H1 (cell line): ENCODE measurements at regions not wholly inside any gene's neighbourhood (a gene's known extent, or its start where the extent isn't known, plus 50 kb on each side); places are given as distances from the start of the nearest gene placed in this dataset.

Source experiments
- CHD2 ChIP-seq: IDR thresholded peaks from 2 replicates; pipeline ENCODE4 v1.6.1; 2012; ENCODE audit warnings: low read length, improper control_type of control experiment
- EZH2 ChIP-seq: fragments of 200-600 bp; sonication (generic); IDR thresholded peaks from 2 replicates; pipeline ENCODE4 v1.7.1; 2012; ENCODE audit warnings: low read depth, mild to moderate bottlenecking, moderate library complexity, low read length, inconsistent platforms; ENCODE audit not compliant: severe bottlenecking
- GABPA ChIP-seq: IDR thresholded peaks from 2 replicates; pipeline ENCODE4 v1.6.1; 2011; ENCODE audit warnings: mild to moderate bottlenecking, low read length, moderate library complexity, borderline replicate concordance; ENCODE audit not compliant: insufficient read depth
- KDM1A ChIP-seq: fragments of 200-600, 300-600 bp; sonication (generic); IDR thresholded peaks from 2 replicates; pipeline ENCODE4 v1.7.1; 2016; ENCODE audit warnings: mild to moderate bottlenecking, low read length, borderline replicate concordance
- MAX ChIP-seq: IDR thresholded peaks from 2 replicates; pipeline ENCODE4 v1.6.1; 2012; ENCODE audit warnings: inconsistent platforms
- POLR2A ChIP-seq, 2 experiments: IDR thresholded peaks; 1 replicate in 1 of 2; 2 replicates in 1 of 2; pipeline ENCODE4 v1.6.1; 2011; ENCODE audit warnings: low read depth in 2 of 2, low read length in 2 of 2, mild to moderate bottlenecking in 2 of 2; ENCODE audit errors: control extremely low read depth in 1 of 2
- POLR2AphosphoS5 ChIP-seq: IDR thresholded peaks from 2 replicates; pipeline ENCODE4 v1.6.1; 2011; ENCODE audit warnings: low read depth, low read length
- RAD21 ChIP-seq, 2 experiments: IDR thresholded peaks in 1 of 2; conservative IDR thresholded peaks in 1 of 2; 2 replicates each; pipeline ENCODE4 v1.6.1; 2011; ENCODE audit warnings: low read depth in 2 of 2, low read length in 2 of 2, improper control_type of control experiment in 1 of 2, inconsistent platforms in 1 of 2, mild to moderate bottlenecking in 1 of 2, moderate library complexity in 1 of 2
- SIN3A ChIP-seq, 2 experiments: IDR thresholded peaks in 1 of 2; conservative IDR thresholded peaks in 1 of 2; 2 replicates each; pipeline ENCODE4 v1.6.1; 2011 to 2012; ENCODE audit warnings: low read length in 2 of 2, improper control_type of control experiment in 1 of 2, low read depth in 1 of 2, mild to moderate bottlenecking in 1 of 2
- ZNF274 ChIP-seq: IDR thresholded peaks from 2 replicates; pipeline ENCODE4 v1.7.0; 2012; ENCODE audit warnings: low read length, borderline replicate concordance; ENCODE audit errors: extremely low read depth
- TF ChIP-seq, protein P1 (sequence below), 3 experiments: IDR thresholded peaks; 1 replicate in 2 of 3; 2 replicates in 1 of 3; pipeline versions ENCODE4 v1.5.1 to v1.6.1; 2011; ENCODE audit warnings: low read length in 3 of 3, mild to moderate bottlenecking in 3 of 3, inconsistent platforms in 2 of 3, low read depth in 1 of 3, moderate library complexity in 1 of 3; ENCODE audit not compliant: insufficient read depth in 1 of 3; ENCODE audit errors: control extremely low read depth in 1 of 3
- TF ChIP-seq, protein P2 (sequence below): IDR thresholded peaks from 2 replicates; pipeline ENCODE4 v1.6.1; 2011; ENCODE audit warnings: low read length, improper control_type of control experiment

GRCh38 chr4:136664988-136665387 lies 867.3 kb downstream of the PCDH18 start:
- TF ChIP-seq EZH2 = no peak
- TF ChIP-seq, protein P1, sequence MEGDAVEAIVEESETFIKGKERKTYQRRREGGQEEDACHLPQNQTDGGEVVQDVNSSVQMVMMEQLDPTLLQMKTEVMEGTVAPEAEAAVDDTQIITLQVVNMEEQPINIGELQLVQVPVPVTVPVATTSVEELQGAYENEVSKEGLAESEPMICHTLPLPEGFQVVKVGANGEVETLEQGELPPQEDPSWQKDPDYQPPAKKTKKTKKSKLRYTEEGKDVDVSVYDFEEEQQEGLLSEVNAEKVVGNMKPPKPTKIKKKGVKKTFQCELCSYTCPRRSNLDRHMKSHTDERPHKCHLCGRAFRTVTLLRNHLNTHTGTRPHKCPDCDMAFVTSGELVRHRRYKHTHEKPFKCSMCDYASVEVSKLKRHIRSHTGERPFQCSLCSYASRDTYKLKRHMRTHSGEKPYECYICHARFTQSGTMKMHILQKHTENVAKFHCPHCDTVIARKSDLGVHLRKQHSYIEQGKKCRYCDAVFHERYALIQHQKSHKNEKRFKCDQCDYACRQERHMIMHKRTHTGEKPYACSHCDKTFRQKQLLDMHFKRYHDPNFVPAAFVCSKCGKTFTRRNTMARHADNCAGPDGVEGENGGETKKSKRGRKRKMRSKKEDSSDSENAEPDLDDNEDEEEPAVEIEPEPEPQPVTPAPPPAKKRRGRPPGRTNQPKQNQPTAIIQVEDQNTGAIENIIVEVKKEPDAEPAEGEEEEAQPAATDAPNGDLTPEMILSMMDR (IDR thresholded peaks at IDR 0.05; ENCODE audit: control extremely low read depth in 1 of 3, insufficient read depth in 1 of 3, low read depth in 1 of 3, low read length in 3 of 3) = no peak
- no peak for TF ChIP-seq POLR2A (IDR thresholded peaks at IDR 0.05; ENCODE audit: control extremely low read depth in 1 of 2, low read depth in 2 of 2, low read length in 2 of 2)
- TF ChIP-seq CHD2 = no peak
- TF ChIP-seq GABPA = no peak
- TF ChIP-seq ZNF274 = no peak
- no peak for TF ChIP-seq SIN3A (conservative IDR thresholded peaks at IDR 0.05 in 1 of 2, IDR thresholded peaks at IDR 0.05 in 1 of 2; ENCODE audit: low read depth in 1 of 2, low read length in 2 of 2)
- TF ChIP-seq MAX = no peak
- TF ChIP-seq, protein P2, sequence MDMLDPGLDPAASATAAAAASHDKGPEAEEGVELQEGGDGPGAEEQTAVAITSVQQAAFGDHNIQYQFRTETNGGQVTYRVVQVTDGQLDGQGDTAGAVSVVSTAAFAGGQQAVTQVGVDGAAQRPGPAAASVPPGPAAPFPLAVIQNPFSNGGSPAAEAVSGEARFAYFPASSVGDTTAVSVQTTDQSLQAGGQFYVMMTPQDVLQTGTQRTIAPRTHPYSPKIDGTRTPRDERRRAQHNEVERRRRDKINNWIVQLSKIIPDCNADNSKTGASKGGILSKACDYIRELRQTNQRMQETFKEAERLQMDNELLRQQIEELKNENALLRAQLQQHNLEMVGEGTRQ = no peak
- no peak for TF ChIP-seq RAD21 (IDR thresholded peaks at IDR 0.05 in 1 of 2, conservative IDR thresholded peaks at IDR 0.05 in 1 of 2; ENCODE audit: low read depth in 2 of 2, low read length in 2 of 2)
- TF ChIP-seq POLR2AphosphoS5 = no peak
- TF ChIP-seq KDM1A = no peak
